H9 (cell line): ENCODE measurements at regions not wholly inside any gene's neighbourhood (a gene's known extent, or its start where the extent isn't known, plus 50 kb on each side); places are given as distances from the start of the nearest gene placed in this dataset.
A peak's percentile ranks its signal among the peaks of the same experiment; 100 is the strongest.

Experiments used
- DNase-seq: peaks from one replicate; pipeline ENCODE4 v3.0.0-alpha.2; 2017
- H2AFZ ChIP-seq: one replicate; pipeline ENCODE4 v1.6.1; 2013; ENCODE audit warnings: mild to moderate bottlenecking, low read length, control low read depth, moderate library complexity
- H2AK5ac ChIP-seq: 2 replicates; pipeline ENCODE4 v1.6.1; 2013; ENCODE audit warnings: low read length, control low read depth, mixed read lengths; ENCODE audit not compliant: insufficient read length
- H2BK120ac ChIP-seq: one replicate; pipeline ENCODE4 v1.6.1; 2013; ENCODE audit warnings: low read depth, mild to moderate bottlenecking, low read length, control low read depth, inconsistent platforms; ENCODE audit not compliant: poor library complexity, severe bottlenecking
- H2BK12ac ChIP-seq: 2 replicates; pipeline ENCODE4 v1.6.1; 2013; ENCODE audit warnings: low read length, control low read depth, mixed read lengths, low read depth; ENCODE audit not compliant: insufficient read length
- H2BK15ac ChIP-seq: 2 replicates; pipeline ENCODE4 v1.6.1; 2013; ENCODE audit warnings: low read depth, low read length, control low read depth
- H2BK20ac ChIP-seq: one replicate; pipeline ENCODE4 v1.6.1; 2013; ENCODE audit warnings: low read depth, mild to moderate bottlenecking, low read length, control low read depth, inconsistent platforms; ENCODE audit not compliant: poor library complexity, severe bottlenecking
- H2BK5ac ChIP-seq: 2 replicates; pipeline ENCODE4 v1.6.1; 2013; ENCODE audit warnings: low read length, control low read depth, mixed read lengths; ENCODE audit not compliant: insufficient read length
- H3K14ac ChIP-seq: 2 replicates; pipeline ENCODE4 v1.6.1; 2013; ENCODE audit warnings: low read length, control low read depth; ENCODE audit not compliant: insufficient read depth
- H3K18ac ChIP-seq: 2 replicates; pipeline ENCODE4 v1.6.1; 2013; ENCODE audit warnings: low read depth, mild to moderate bottlenecking, mixed read lengths, low read length, control low read depth; ENCODE audit not compliant: insufficient read length
- H3K23ac ChIP-seq: 2 replicates; pipeline ENCODE4 v1.6.1; 2013; ENCODE audit warnings: low read length, control low read depth, mixed read lengths, low read depth; ENCODE audit not compliant: insufficient read length
- H3K23me2 ChIP-seq: 2 replicates; pipeline ENCODE4 v1.6.1; 2013; ENCODE audit warnings: low read depth, mild to moderate bottlenecking, mixed read lengths, low read length, control low read depth; ENCODE audit not compliant: insufficient read length, poor library complexity, severe bottlenecking
- H3K27ac ChIP-seq: 2 replicates; pipeline ENCODE4 v1.5.1; 2013; ENCODE audit warnings: low read length, control low read depth, mixed read lengths, low read depth; ENCODE audit not compliant: insufficient read length
- H3K27me3 ChIP-seq: 2 replicates; pipeline ENCODE4 v1.6.1; 2013; ENCODE audit warnings: low read length, control low read depth, inconsistent platforms; ENCODE audit not compliant: insufficient read depth
- H3K4ac ChIP-seq: 2 replicates; pipeline ENCODE4 v1.6.1; 2013; ENCODE audit warnings: low read depth, mild to moderate bottlenecking, control low read depth, inconsistent platforms, low read length, moderate library complexity
- H3K4me1 ChIP-seq: 2 replicates; pipeline ENCODE4 v1.6.1; 2013; ENCODE audit warnings: low read length, control low read depth, inconsistent platforms; ENCODE audit not compliant: insufficient read depth
- H3K4me2 ChIP-seq: 2 replicates; pipeline ENCODE4 v1.6.1; 2013; ENCODE audit warnings: low read length, control low read depth, mixed read lengths; ENCODE audit not compliant: insufficient read length, insufficient read depth
- H3K56ac ChIP-seq: 2 replicates; pipeline ENCODE4 v1.6.1; 2013; ENCODE audit warnings: low read depth, mild to moderate bottlenecking, mixed read lengths, low read length, control low read depth; ENCODE audit not compliant: insufficient read length
- H3K79me1 ChIP-seq: 2 replicates; pipeline ENCODE4 v1.6.1; 2013; ENCODE audit warnings: low read depth, mild to moderate bottlenecking, moderate library complexity, low read length, control low read depth, inconsistent platforms; ENCODE audit not compliant: insufficient read depth, poor library complexity, severe bottlenecking
- H3K79me2 ChIP-seq: 2 replicates; pipeline ENCODE4 v1.6.1; 2013; ENCODE audit warnings: low read length, control low read depth, inconsistent platforms; ENCODE audit not compliant: insufficient read depth
- H3K9ac ChIP-seq: 2 replicates; pipeline ENCODE4 v1.6.1; 2013; ENCODE audit warnings: low read length, control low read depth, mixed read lengths; ENCODE audit not compliant: insufficient read length; ENCODE audit errors: extremely low read depth
- H3K9me3 ChIP-seq: one replicate; pipeline ENCODE4 v1.6.1; 2013; ENCODE audit warnings: low read depth, low read length, inconsistent platforms; ENCODE audit not compliant: control insufficient read depth
- H3T11ph ChIP-seq: one replicate; pipeline ENCODE4 v1.6.1; 2013; ENCODE audit warnings: mild to moderate bottlenecking, low read length, control low read depth, inconsistent platforms
- H4K20me1 ChIP-seq: one replicate; pipeline ENCODE4 v1.6.1; 2013; ENCODE audit not compliant: control insufficient read depth, insufficient read length, insufficient read depth
- H4K5ac ChIP-seq: 2 replicates; pipeline ENCODE4 v1.6.1; 2013; ENCODE audit warnings: low read depth, mild to moderate bottlenecking, mixed read lengths, low read length, control low read depth; ENCODE audit not compliant: insufficient read length
- H4K8ac ChIP-seq: replicated peaks from 2 replicates; pipeline ENCODE4 v1.6.1; 2013; ENCODE audit warnings: low read length, control low read depth, mixed read lengths, low read depth; ENCODE audit not compliant: insufficient read length
- H4K91ac ChIP-seq: 2 replicates; pipeline ENCODE4 v1.6.1; 2013; ENCODE audit warnings: low read depth, mild to moderate bottlenecking, moderate library complexity, mixed read lengths, low read length, control low read depth; ENCODE audit not compliant: insufficient read length
- H3K27ac Mint-ChIP-seq, 3 experiments: 2 replicates in 2 of 3; 3 replicates in 1 of 3; pipeline ENCODE4 v1.8.0; 2020 to 2021; ENCODE audit warnings: mixed read lengths in 3 of 3, mild to moderate bottlenecking in 1 of 3, moderate library complexity in 1 of 3
- H3K27me3 Mint-ChIP-seq: 2 replicates; pipeline ENCODE4 v1.8.0; 2021; ENCODE audit warnings: low read depth, mild to moderate bottlenecking, moderate library complexity, mixed read lengths
- H3K36me3 Mint-ChIP-seq, 3 experiments: 2 replicates in 2 of 3; 3 replicates in 1 of 3; pipeline ENCODE4 v1.8.0; 2020 to 2021; ENCODE audit warnings: low read depth in 3 of 3, mixed read lengths in 3 of 3; ENCODE audit not compliant: insufficient read depth in 1 of 3
- H3K4me1 Mint-ChIP-seq, 2 experiments: 2 replicates each; pipeline ENCODE4 v1.8.0; 2020; ENCODE audit warnings: mixed read lengths in 2 of 2
- H3K4me3 Mint-ChIP-seq, 2 experiments: 2 replicates in 1 of 2; 3 replicates in 1 of 2; pipeline ENCODE4 v1.8.0; 2020 to 2021; ENCODE audit warnings: mild to moderate bottlenecking in 2 of 2, mixed read lengths in 2 of 2, moderate library complexity in 1 of 2
- H3K9me3 Mint-ChIP-seq, 2 experiments: 2 replicates in 1 of 2; 3 replicates in 1 of 2; pipeline ENCODE4 v1.8.0; 2020; ENCODE audit warnings: mild to moderate bottlenecking in 2 of 2, mixed read lengths in 2 of 2, moderate library complexity in 1 of 2
- CTCF ChIP-seq: fragments of 200-600 bp; sonication (generic); conservative IDR thresholded peaks from 3 replicates; pipeline ENCODE4 v1.8.0; 2021; ENCODE audit warnings: antibody characterized with exemption, mild to moderate bottlenecking
- WGBS: extraction: QIAGEN DNeasy Blood & Tissue Kit; methylation state at CpG from one replicate; pipeline ENCODE4 v1.1.7; 2013; ENCODE audit warnings: missing lambda C conversion rate, low lambda C conversion rate, mixed read lengths; ENCODE audit not compliant: insufficient read length; ENCODE audit errors: extremely low coverage; 5-methylcytosine and 5-hydroxymethylcytosine counted together

- H2AFZ ChIP-seq, result no peak overlapping the region
- H3K18ac ChIP-seq, result no peak overlapping the region
- no peak for TF ChIP-seq CTCF
- H2BK20ac ChIP-seq, result peak overlapping the region; percentile 14
- Mint-ChIP-seq H3K27me3 (no peaks in the 10 kb centered on the region), H3K4me1 (peaks cover 25 to 35% of the 10 kb centered on the region in 2 experiments), H3K36me3 (no peaks in the 10 kb centered on the region), H3K27ac (peak overlapping the region in 2 of 3 experiments; percentile 0 to 71; a peak in 4 of 7 replicates), H3K4me3 (no peak overlapping the region), H3K9me3 (no peaks in the 10 kb centered on the region)
- no peak overlapping the region for H3K56ac ChIP-seq
- no CpG with 5 or more reads among the region's 1 CpG for WGBS
- H3K23me2 ChIP-seq, result no peaks in the 10 kb centered on the region
- H3K23ac ChIP-seq, result no peak overlapping the region
- no peak overlapping the region for H3T11ph ChIP-seq
- H3K4ac ChIP-seq, result no peak overlapping the region
- no peaks in the 10 kb centered on the region for H4K20me1 ChIP-seq
- no peaks in the 10 kb centered on the region for H3K79me1 ChIP-seq
- H3K79me2 ChIP-seq, result no peaks in the 10 kb centered on the region
- no peak overlapping the region for H2BK12ac ChIP-seq
- no peak overlapping the region for H2BK5ac ChIP-seq
- no peak overlapping the region for H3K4me2 ChIP-seq
- no peak overlapping the region for H3K27ac ChIP-seq
- no peak overlapping the region for H4K91ac ChIP-seq
- H3K14ac ChIP-seq, result no peak overlapping the region
- no peak overlapping the region for H2AK5ac ChIP-seq
- H3K9ac ChIP-seq, result no peak overlapping the region
- peaks cover 5% of the 10 kb centered on the region; the same call in 1 of the 2 replicates for H3K4me1 ChIP-seq
- H3K27me3 ChIP-seq, result no peaks in the 10 kb centered on the region
- H3K9me3 ChIP-seq, result no peaks in the 10 kb centered on the region
- DNase-seq, result peak; percentile 45
- H4K8ac ChIP-seq, result no peak overlapping the region
- H4K5ac ChIP-seq, result no peak overlapping the region
- H2BK120ac ChIP-seq, result no peak overlapping the region
- no peak overlapping the region for H2BK15ac ChIP-seq
Observed at GRCh38 chr5:57891443-57891842, 408.8 kb upstream of the ACTBL2 start.
